ENCODE measurements at regions not wholly inside any gene's neighbourhood (a gene's known extent, or its start where the extent isn't known, plus 50 kb on each side); places are given as distances from the start of the nearest gene placed in this dataset.

DNA sequence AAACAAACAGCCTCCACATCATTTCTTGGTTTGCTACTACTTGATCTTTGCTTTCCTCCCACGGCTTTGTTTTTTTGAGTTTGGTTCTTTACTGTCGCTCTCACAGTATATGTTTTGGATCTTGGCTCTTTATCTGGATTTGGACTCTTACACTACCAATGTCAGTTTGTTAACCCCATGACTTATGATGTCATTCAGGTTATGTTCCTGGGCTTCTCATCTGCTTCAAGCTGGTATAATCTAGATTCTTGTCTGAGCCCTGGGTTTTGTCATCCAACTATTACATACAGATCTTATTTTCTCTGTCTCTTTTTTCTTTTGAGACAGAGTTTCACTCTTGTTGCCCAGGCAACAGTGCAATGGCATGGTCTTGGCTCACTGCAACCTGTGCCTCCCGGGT is 482.9 kb upstream of the TEX13C start:
- intact Hi-C loops (cut with DNase I), result no loop called here
- no peak overlapping the region for H3K27ac ChIP-seq
- no peaks in the 10 kb centered on the region for H3K36me3 ChIP-seq
- no peaks in the 10 kb centered on the region for H3K4me1 ChIP-seq
- no peak for DNase-seq (ENCODE audit: extremely low spot score in 2 of 2)
- no peaks in the 10 kb centered on the region for H3K27me3 ChIP-seq
- TF ChIP-seq POLR2AphosphoS5 (IDR thresholded peaks at IDR 0.05; ENCODE audit: insufficient read depth in 1 of 2, low read depth in 1 of 2), result no peak
- TF ChIP-seq, protein P1, sequence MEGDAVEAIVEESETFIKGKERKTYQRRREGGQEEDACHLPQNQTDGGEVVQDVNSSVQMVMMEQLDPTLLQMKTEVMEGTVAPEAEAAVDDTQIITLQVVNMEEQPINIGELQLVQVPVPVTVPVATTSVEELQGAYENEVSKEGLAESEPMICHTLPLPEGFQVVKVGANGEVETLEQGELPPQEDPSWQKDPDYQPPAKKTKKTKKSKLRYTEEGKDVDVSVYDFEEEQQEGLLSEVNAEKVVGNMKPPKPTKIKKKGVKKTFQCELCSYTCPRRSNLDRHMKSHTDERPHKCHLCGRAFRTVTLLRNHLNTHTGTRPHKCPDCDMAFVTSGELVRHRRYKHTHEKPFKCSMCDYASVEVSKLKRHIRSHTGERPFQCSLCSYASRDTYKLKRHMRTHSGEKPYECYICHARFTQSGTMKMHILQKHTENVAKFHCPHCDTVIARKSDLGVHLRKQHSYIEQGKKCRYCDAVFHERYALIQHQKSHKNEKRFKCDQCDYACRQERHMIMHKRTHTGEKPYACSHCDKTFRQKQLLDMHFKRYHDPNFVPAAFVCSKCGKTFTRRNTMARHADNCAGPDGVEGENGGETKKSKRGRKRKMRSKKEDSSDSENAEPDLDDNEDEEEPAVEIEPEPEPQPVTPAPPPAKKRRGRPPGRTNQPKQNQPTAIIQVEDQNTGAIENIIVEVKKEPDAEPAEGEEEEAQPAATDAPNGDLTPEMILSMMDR (IDR thresholded peaks at IDR 0.05), result no peak
- no peak for TF ChIP-seq POLR2A (IDR thresholded peaks at IDR 0.05)
- no peak overlapping the region for H3K4me3 ChIP-seq
- no peaks in the 10 kb centered on the region for H3K9me3 ChIP-seq

DNA sequence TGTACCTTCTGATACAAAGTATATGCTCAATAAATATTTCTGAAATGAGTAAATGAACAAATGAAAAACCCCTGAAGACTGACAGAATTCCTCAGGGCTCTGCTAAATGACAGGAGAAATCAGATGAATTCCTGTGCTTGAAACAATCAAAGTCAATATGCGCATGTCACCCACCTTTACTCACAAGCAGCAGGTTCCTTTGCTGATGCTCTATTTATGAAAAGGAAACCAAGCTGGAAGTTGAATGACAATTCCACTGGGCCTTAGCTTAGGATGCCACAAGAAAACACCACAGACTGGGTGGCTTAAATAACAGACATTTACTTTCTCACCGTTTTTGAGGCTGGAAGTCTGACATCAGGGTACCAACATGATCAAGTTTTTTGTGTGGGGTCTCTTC is 477.5 kb upstream of the TEX13C start:
- TF ChIP-seq, protein P1 (IDR thresholded peaks at IDR 0.05), result no peak
- no peak for TF ChIP-seq POLR2A (IDR thresholded peaks at IDR 0.05)
- TF ChIP-seq POLR2AphosphoS5 (IDR thresholded peaks at IDR 0.05; ENCODE audit: insufficient read depth in 1 of 2, low read depth in 1 of 2), result no peak
- H3K27me3 ChIP-seq, result no peaks in the 10 kb centered on the region
- no peaks in the 10 kb centered on the region for H3K9me3 ChIP-seq
- no peaks in the 10 kb centered on the region for H3K36me3 ChIP-seq
- no peak overlapping the region for H3K4me3 ChIP-seq
- no peak for DNase-seq (ENCODE audit: extremely low spot score in 2 of 2)
- no peaks in the 10 kb centered on the region for H3K4me1 ChIP-seq
- no peak overlapping the region for H3K27ac ChIP-seq
- intact Hi-C loops (cut with DNase I), result no loop called here

DNA sequence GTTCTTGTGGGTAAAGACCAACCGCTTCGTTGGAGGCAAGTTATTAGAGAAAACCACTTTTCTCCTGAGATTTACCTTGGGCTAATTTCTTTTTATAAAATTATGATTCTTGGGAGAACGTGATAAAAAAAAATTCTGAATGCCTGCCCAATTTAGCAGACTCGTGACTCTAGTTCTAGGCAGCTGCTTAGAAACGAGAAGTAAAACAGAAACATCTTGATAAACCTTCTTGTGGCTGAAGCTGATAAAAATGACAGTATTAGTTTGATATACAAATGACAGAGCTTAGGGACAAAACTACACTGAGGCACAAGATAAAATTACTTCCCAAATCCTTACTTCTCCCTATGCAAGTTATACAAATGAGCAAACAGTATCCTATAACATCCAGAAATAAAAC is 458.9 kb upstream of the TEX13C start:
- intact Hi-C loops (cut with DNase I), result loop anchor here (5.0 kb wide), 1 partner anchor 1623 kb away; no protein-coding TSS in a partner anchor
- TF ChIP-seq, protein P1 (IDR thresholded peaks at IDR 0.05), result no peak
- TF ChIP-seq POLR2A (IDR thresholded peaks at IDR 0.05), result no peak
- no peak for TF ChIP-seq POLR2AphosphoS5 (IDR thresholded peaks at IDR 0.05; ENCODE audit: insufficient read depth in 1 of 2, low read depth in 1 of 2)

DNA sequence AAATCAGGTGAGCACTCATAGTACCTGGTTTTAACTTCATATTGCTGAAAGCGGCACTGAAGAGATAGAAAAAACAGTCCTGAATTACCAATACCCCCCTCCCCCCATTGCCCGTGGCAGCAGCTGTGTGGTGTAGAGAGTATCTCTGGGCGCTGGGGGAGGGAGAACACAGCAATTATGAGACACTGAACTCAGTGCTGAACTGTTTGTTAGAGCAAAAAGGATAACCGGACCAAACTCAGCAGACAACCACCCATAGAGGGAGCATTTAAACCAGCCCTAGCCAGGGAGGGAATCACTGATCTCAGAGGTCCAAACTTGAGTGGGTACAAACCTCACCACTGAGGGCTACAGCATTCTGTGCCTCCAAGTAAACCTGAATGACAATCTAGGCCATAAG is 457.4 kb upstream of the TEX13C start:
- H3K4me3 ChIP-seq, result no peak overlapping the region

More for the DNA sequence above, 458.9 kb upstream of the TEX13C start:
- Histone ChIP-seq H3K27me3 (no peaks in the 10 kb centered on the region), H3K4me1 (no peaks in the 10 kb centered on the region), H3K36me3 (no peaks in the 10 kb centered on the region), H3K27ac (no peak overlapping the region), H3K9me3 (no peaks in the 10 kb centered on the region), H3K4me3 (no peak overlapping the region)
- DNase-seq (ENCODE audit: extremely low spot score in 2 of 2), result no peak

DNA sequence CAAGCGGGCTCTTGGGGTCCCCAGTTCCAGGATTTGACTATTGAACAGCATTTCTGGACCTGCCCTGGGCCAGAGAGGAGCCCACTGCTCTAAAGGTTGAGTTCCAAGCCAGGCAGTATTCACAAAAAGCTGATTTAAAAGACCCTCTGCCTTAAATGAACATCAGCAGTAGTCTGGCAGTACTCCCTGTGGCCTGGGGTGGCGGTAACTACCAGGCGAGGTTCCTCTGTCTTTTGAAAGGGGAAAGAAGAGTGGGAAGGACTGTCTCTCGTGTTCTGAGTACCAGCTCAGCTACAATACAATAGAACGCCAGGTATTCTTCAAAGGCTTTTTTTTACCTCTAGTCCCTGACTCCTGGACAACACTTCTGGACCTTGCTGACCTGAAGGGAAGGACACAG is 456.4 kb upstream of the TEX13C start:
- Histone ChIP-seq H3K27me3 (no peaks in the 10 kb centered on the region), H3K4me3 (no peak overlapping the region), H3K27ac (no peak overlapping the region), H3K36me3 (no peaks in the 10 kb centered on the region), H3K4me1 (no peaks in the 10 kb centered on the region), H3K9me3 (no peaks in the 10 kb centered on the region)
- intact Hi-C loops (cut with DNase I), result loop anchor here (5.0 kb wide), 1 partner anchor 1626 kb away; no protein-coding TSS in a partner anchor
- DNase-seq (ENCODE audit: extremely low spot score in 2 of 2), result no peak
- no peak for TF ChIP-seq POLR2A (IDR thresholded peaks at IDR 0.05)
- TF ChIP-seq POLR2AphosphoS5 (IDR thresholded peaks at IDR 0.05; ENCODE audit: insufficient read depth in 1 of 2, low read depth in 1 of 2), result no peak
- TF ChIP-seq, protein P1 (IDR thresholded peaks at IDR 0.05), result no peak

More for the DNA sequence above, 457.4 kb upstream of the TEX13C start:
- no peaks in the 10 kb centered on the region for H3K36me3 ChIP-seq
- no peak for DNase-seq (ENCODE audit: extremely low spot score in 2 of 2)
- intact Hi-C loops (cut with DNase I), result loop anchor here (5.0 kb wide), 1 partner anchor 1625 kb away; no protein-coding TSS in a partner anchor
- H3K27me3 ChIP-seq, result no peaks in the 10 kb centered on the region
- TF ChIP-seq, protein P1 (IDR thresholded peaks at IDR 0.05), result no peak
- TF ChIP-seq POLR2AphosphoS5 (IDR thresholded peaks at IDR 0.05; ENCODE audit: insufficient read depth in 1 of 2, low read depth in 1 of 2) (no peak), POLR2A (IDR thresholded peaks at IDR 0.05) (no peak)
- no peaks in the 10 kb centered on the region for H3K9me3 ChIP-seq
- H3K4me1 ChIP-seq, result no peaks in the 10 kb centered on the region
- H3K27ac ChIP-seq, result no peak overlapping the region

All from vagina (tissue), 2 donors.